HG03175 (cell line): ENCODE measurements at regions not wholly inside any gene's neighbourhood (a gene's known extent, or its start where the extent isn't known, plus 50 kb on each side); places are given as distances from the start of the nearest gene placed in this dataset.

Source experiments
- ATAC-seq: cut with Tn5 transposase; IDR thresholded peaks from one replicate; pipeline ENCODE4 v1.9.1; 2021; ENCODE audit warnings: mild to moderate bottlenecking, moderate library complexity; ENCODE audit not compliant: unreplicated experiment

GRCh38 chr11:90414221-90414620 is 191.4 kb upstream of the CHORDC1 start:
- ATAC-seq, result no peak

- no peak for ATAC-seq
These were observed 184.5 kb upstream of the CHORDC1 start for GRCh38 chr11:90407350-90407749.

GRCh38 chr11:90392692-90393091 is 169.8 kb upstream of the CHORDC1 start:
- ATAC-seq, result no peak

GRCh38 chr11:90391756-90392155 is 168.9 kb upstream of the CHORDC1 start:
- ATAC-seq, result no peak

GRCh38 chr11:90380206-90380605 is 157.4 kb upstream of the CHORDC1 start:
- no peak for ATAC-seq

- no peak for ATAC-seq
These were observed 151.1 kb upstream of the CHORDC1 start for GRCh38 chr11:90373971-90374370.

- no peak for ATAC-seq
These were observed 141.7 kb upstream of the CHORDC1 start for GRCh38 chr11:90364527-90364926.

- ATAC-seq, result no peak
These were observed 140.9 kb upstream of the CHORDC1 start for GRCh38 chr11:90363739-90364138.

- no peak for ATAC-seq
These were observed 132.4 kb upstream of the CHORDC1 start for GRCh38 chr11:90355200-90355599.

GRCh38 chr11:90349731-90350130 is 126.9 kb upstream of the CHORDC1 start:
- ATAC-seq, result no peak

- ATAC-seq, result no peak
These were observed 121.7 kb upstream of the CHORDC1 start for GRCh38 chr11:90344546-90344945.

- ATAC-seq, result no peak
These were observed 120.8 kb upstream of the CHORDC1 start for GRCh38 chr11:90343673-90344072.

GRCh38 chr11:90341986-90342385 is 119.1 kb upstream of the CHORDC1 start:
- ATAC-seq, result no peak

- no peak for ATAC-seq
These were observed 109.6 kb upstream of the CHORDC1 start for GRCh38 chr11:90332415-90332814.

- no peak for ATAC-seq
These were observed 107.8 kb upstream of the CHORDC1 start for GRCh38 chr11:90330632-90331031.

- no peak for ATAC-seq
These were observed 106.2 kb upstream of the CHORDC1 start for GRCh38 chr11:90329043-90329442.

GRCh38 chr11:90326647-90327046 is 103.8 kb upstream of the CHORDC1 start:
- no peak for ATAC-seq

GRCh38 chr11:90323289-90323688 is 100.4 kb upstream of the CHORDC1 start:
- ATAC-seq, result no peak

GRCh38 chr11:90321018-90321417 is 98.2 kb upstream of the CHORDC1 start:
- ATAC-seq, result no peak

GRCh38 chr11:90318651-90319050 is 95.8 kb upstream of the CHORDC1 start:
- ATAC-seq, result no peak

- ATAC-seq, result no peak
These were observed 87.4 kb upstream of the CHORDC1 start for GRCh38 chr11:90310210-90310609.

GRCh38 chr11:90309693-90310092 is 86.8 kb upstream of the CHORDC1 start:
- ATAC-seq, result no peak

- no peak for ATAC-seq
These were observed 71.7 kb upstream of the CHORDC1 start for GRCh38 chr11:90294526-90294925.

GRCh38 chr11:90294091-90294490 is 71.2 kb upstream of the CHORDC1 start:
- no peak for ATAC-seq
